ENCODE measurements at regions not wholly inside any gene's neighbourhood (a gene's known extent, or its start where the extent isn't known, plus 50 kb on each side); places are given as distances from the start of the nearest gene placed in this dataset.

DNA sequence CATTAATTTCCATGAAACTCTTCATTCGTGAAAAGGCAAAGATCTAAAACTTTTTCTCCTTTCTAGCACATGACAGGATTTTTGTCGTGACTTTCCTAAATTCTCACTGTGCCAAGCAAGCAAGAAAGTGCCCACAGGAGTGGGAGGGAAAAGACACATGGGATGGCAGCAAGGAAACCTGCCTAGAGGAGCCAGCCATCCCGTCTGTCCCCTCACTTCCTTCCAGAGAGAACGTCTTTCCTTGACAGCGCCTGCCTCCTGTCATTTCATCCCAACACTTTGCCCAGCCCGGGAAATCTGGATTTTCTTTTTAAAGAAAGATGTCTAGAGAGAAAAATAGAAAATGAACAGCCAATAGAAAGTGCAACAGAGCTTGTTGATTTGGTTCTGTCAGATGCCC is 200.6 kb upstream of the PTBP2 start:
- no peaks in the 10 kb centered on the region for H3K4me1 ChIP-seq (ENCODE audit: insufficient read depth, low read length, poor library complexity, severe bottlenecking)
- no peaks in the 10 kb centered on the region for H3K36me3 ChIP-seq (ENCODE audit: insufficient read depth, low read length)
- H3K9me2 ChIP-seq (replicated peaks; ENCODE audit: low read depth, low read length): no peaks in the 10 kb centered on the region; the same call in 1 of the 2 replicates
- H4K20me1 ChIP-seq (ENCODE audit: insufficient read depth, low read length, poor library complexity, severe bottlenecking): no peaks in the 10 kb centered on the region
- H2AFZ ChIP-seq (ENCODE audit: low read length): no peak overlapping the region
- no peaks in the 10 kb centered on the region for H3K79me2 ChIP-seq (ENCODE audit: insufficient read depth, low read length)
- H3K4me3 ChIP-seq (ENCODE audit: low read length, poor library complexity, severe bottlenecking): no peak overlapping the region
- no peaks in the 10 kb centered on the region for H3K9me3 ChIP-seq (ENCODE audit: insufficient read depth, low read depth, low read length)
- no peak for TF ChIP-seq EZH2phosphoT487 (IDR thresholded peaks at IDR 0.05; ENCODE audit: borderline replicate concordance)
- TF ChIP-seq, protein P1, sequence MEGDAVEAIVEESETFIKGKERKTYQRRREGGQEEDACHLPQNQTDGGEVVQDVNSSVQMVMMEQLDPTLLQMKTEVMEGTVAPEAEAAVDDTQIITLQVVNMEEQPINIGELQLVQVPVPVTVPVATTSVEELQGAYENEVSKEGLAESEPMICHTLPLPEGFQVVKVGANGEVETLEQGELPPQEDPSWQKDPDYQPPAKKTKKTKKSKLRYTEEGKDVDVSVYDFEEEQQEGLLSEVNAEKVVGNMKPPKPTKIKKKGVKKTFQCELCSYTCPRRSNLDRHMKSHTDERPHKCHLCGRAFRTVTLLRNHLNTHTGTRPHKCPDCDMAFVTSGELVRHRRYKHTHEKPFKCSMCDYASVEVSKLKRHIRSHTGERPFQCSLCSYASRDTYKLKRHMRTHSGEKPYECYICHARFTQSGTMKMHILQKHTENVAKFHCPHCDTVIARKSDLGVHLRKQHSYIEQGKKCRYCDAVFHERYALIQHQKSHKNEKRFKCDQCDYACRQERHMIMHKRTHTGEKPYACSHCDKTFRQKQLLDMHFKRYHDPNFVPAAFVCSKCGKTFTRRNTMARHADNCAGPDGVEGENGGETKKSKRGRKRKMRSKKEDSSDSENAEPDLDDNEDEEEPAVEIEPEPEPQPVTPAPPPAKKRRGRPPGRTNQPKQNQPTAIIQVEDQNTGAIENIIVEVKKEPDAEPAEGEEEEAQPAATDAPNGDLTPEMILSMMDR (conservative IDR thresholded peaks at IDR 0.05; ENCODE audit: low read length): no peak
- no peaks in the 10 kb centered on the region for H3K27me3 ChIP-seq (ENCODE audit: insufficient read depth, low read length, poor library complexity, severe bottlenecking)
- no peaks in the 10 kb centered on the region for H3F3A ChIP-seq (ENCODE audit: low read depth)
- no peak overlapping the region for H3K4me2 ChIP-seq (ENCODE audit: low read depth, low read length, poor library complexity, severe bottlenecking)
- H3K9ac ChIP-seq (ENCODE audit: low read depth, low read length, poor library complexity, severe bottlenecking): no peak overlapping the region

DNA sequence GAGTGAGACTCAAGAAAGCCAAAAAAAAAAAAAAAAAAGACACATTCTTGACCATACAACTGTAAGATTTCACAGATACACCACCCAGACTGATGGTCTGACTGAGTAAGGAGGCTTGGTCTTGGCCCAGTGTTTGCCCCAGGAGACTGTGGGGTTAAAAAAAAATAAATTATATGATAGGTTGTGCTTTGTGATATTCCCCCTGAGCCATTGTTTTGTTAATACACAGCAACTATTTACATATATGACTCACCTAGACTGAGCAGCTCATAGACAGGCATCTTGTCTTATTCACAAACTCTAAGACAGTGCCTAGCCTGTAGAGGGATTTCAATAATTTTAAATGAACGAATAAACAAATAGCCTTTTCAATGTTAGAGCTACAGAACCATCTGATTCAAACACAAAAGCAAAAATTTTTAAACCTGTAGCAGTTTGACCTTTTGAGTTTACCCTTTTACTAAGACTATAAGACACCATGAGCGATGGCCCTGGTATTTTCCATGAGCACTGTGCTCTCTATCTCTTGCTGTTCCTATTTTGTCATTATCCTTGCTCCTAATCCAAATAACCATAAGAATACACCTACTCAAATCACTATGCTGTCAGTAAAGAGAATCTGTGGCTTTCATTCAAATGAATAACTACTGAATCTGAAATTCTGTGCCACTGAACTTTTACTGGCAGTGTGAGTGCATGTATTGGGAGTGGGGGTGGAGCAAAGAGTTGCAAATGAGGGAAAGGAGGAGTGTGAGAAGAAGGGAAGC is 199.4 kb upstream of the PTBP2 start:
- no peaks in the 10 kb centered on the region for H3K36me3 ChIP-seq (ENCODE audit: insufficient read depth, low read length)
- TF ChIP-seq, protein P1 (conservative IDR thresholded peaks at IDR 0.05; ENCODE audit: low read length): no peak
- TF ChIP-seq EZH2phosphoT487 (IDR thresholded peaks at IDR 0.05; ENCODE audit: borderline replicate concordance): no peak
- no peak overlapping the region for H3K4me3 ChIP-seq (ENCODE audit: low read length, poor library complexity, severe bottlenecking)
- H3K79me2 ChIP-seq (ENCODE audit: insufficient read depth, low read length): no peaks in the 10 kb centered on the region
- H3K9ac ChIP-seq (ENCODE audit: low read depth, low read length, poor library complexity, severe bottlenecking): no peak overlapping the region
- H2AFZ ChIP-seq (ENCODE audit: low read length): no peak overlapping the region
- no peaks in the 10 kb centered on the region for H3K4me1 ChIP-seq (ENCODE audit: insufficient read depth, low read length, poor library complexity, severe bottlenecking)
- no peaks in the 10 kb centered on the region for H3K27me3 ChIP-seq (ENCODE audit: insufficient read depth, low read length, poor library complexity, severe bottlenecking)
- H4K20me1 ChIP-seq (ENCODE audit: insufficient read depth, low read length, poor library complexity, severe bottlenecking): no peaks in the 10 kb centered on the region
- H3F3A ChIP-seq (ENCODE audit: low read depth): no peaks in the 10 kb centered on the region
- H3K9me2 ChIP-seq (replicated peaks; ENCODE audit: low read depth, low read length): no peaks in the 10 kb centered on the region; the same call in 1 of the 2 replicates
- H3K4me2 ChIP-seq (ENCODE audit: low read depth, low read length, poor library complexity, severe bottlenecking): no peak overlapping the region
- no peaks in the 10 kb centered on the region for H3K9me3 ChIP-seq (ENCODE audit: insufficient read depth, low read depth, low read length)

DNA sequence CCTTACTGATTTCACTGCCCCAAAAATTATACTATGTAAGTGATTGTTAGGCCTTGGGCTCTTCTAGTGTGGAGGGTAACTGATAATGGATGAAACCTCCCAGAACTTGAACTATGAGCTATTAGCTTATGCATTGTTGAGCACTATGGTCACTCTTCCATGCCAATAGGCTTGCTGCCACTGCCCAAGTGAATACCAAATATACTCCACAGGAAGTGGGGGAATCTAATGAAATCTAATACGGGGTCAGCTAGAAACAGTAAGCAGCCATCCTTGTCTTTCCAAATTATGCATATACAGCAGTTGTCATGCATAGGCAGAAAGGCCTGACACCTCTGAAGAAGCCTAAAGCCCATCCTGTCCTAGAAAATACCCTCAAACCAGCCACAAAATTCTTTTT is 198.7 kb upstream of the PTBP2 start:
- no peak overlapping the region for H2AFZ ChIP-seq (ENCODE audit: low read length)
- no peaks in the 10 kb centered on the region for H3K79me2 ChIP-seq (ENCODE audit: insufficient read depth, low read length)
- H3K36me3 ChIP-seq (ENCODE audit: insufficient read depth, low read length): no peaks in the 10 kb centered on the region
- H3K9me2 ChIP-seq (replicated peaks; ENCODE audit: low read depth, low read length): no peaks in the 10 kb centered on the region; the same call in 1 of the 2 replicates
- no peaks in the 10 kb centered on the region for H3K4me1 ChIP-seq (ENCODE audit: insufficient read depth, low read length, poor library complexity, severe bottlenecking)
- TF ChIP-seq EZH2phosphoT487 (IDR thresholded peaks at IDR 0.05; ENCODE audit: borderline replicate concordance): no peak
- TF ChIP-seq, protein P1 (conservative IDR thresholded peaks at IDR 0.05; ENCODE audit: low read length): no peak
- H3K4me3 ChIP-seq (ENCODE audit: low read length, poor library complexity, severe bottlenecking): no peak overlapping the region
- H3K4me2 ChIP-seq (ENCODE audit: low read depth, low read length, poor library complexity, severe bottlenecking): no peak overlapping the region
- H4K20me1 ChIP-seq (ENCODE audit: insufficient read depth, low read length, poor library complexity, severe bottlenecking): no peaks in the 10 kb centered on the region
- H3K9me3 ChIP-seq (ENCODE audit: insufficient read depth, low read depth, low read length): no peaks in the 10 kb centered on the region; the same call in 1 of the 2 replicates
- H3K9ac ChIP-seq (ENCODE audit: low read depth, low read length, poor library complexity, severe bottlenecking): no peak overlapping the region
- H3K27me3 ChIP-seq (ENCODE audit: insufficient read depth, low read length, poor library complexity, severe bottlenecking): no peaks in the 10 kb centered on the region
- no peaks in the 10 kb centered on the region for H3F3A ChIP-seq (ENCODE audit: low read depth)
